Suppressor macrophage treated with lipopolysaccharide for 4 hours (primary cell): ENCODE measurements at regions not wholly inside any gene's neighbourhood (a gene's known extent, or its start where the extent isn't known, plus 50 kb on each side); places are given as distances from the start of the nearest gene placed in this dataset.
"Not testable (repeated sequence)": the region's sequence is repeated elsewhere in the genome, so short reads cannot be mapped to it uniquely, and the experiment has no call there.

Experiments used
- DNase-seq: peaks from one replicate; pipeline ENCODE4 v3.0.0-alpha.2; 2020

DNA sequence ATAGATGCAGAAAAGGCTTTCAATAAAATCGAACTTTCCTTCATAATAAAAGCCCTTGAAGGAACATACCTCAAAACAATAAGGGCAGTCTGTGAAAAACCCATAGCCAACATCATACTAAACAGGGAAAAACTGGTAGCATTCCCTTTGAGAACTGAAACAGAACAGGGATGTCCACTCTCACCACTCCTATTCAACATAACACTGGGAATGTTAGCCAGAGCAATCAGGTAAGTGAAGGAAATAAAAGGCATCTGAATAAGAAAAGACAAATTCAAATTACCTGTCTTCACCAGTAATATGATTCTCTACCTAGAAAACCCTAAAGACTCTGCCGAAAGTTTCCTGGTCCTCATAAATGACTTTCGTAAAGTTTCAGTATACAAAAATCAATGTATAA lies 861.0 kb upstream of the VRK2 start:
- no peak for DNase-seq

DNA sequence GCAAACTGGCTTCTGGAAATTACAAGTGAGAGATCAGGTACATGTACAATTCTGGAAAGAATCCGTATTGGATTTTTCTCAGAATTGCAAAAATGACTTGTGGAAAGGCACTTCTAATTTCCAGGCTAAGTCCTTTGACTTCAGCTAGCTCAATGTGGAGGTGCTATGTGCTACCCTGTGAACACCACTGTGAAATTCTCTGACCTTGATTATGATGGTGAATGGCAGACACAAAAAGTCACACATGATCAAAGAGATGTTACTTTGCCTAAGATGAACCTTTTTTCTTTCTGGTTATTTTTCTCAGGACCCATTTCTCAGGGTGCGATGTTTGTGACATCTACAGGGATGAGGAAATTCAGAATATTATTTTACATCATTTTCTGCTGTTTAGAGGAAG lies 856.6 kb upstream of the VRK2 start:
- DNase-seq: no peak

DNA sequence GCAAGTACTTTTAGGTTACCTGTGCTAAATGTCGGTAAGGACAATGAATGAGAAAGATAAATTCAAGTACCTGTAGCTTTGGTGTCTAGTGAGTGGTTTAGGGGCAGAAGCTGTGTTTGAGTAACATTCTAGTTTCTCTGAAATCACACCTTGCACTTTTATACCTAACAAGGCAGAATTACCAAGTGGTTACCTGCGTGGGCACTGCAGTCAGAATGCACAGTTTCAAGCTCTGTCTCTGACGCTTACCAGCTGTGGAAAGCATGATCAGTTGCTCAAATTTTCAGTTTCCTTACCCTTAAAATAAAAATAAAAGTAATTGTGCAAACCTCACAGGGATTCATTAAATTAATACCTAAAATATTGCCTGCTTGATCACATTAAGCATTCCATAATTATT lies 846.9 kb upstream of the VRK2 start:
- DNase-seq: no peak

DNA sequence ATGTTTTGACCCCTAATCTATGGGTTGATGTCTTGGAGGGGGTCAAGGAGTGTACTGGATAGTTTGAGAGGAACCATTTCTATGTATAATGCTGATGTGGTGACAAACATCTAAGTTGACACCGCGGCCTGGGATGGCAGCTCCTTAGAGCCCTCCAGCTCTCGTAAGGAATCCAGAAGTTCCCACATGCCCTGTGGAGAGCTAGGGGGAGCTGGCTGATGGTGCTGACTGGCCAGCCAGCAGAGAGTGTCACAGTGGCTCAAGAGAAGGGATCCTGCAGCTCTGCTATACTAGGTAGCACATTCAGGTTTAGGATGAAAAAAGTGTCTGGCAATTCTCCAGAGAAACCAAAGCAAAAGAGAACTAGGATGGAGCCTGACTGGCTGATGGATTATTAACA lies 842.2 kb upstream of the VRK2 start:
- no peak for DNase-seq

DNA sequence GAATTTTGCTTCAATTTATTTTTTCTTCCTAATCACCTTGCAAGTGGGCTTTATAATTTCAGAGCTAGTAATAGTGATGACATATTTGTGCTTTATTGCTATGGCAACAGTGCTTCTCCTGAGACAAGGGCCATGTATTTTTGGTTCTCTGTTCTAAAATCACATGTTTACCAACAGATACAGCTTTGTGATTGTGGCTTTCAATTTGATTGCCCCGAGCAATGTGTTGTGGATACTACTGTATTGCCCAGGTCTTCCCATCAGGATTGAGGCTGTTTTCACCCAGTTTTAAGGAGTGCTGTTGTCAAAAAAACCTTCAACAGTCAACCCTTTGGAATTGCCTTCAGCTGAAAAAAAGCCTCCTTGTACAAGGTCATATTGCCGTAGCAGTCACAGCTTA lies 841.4 kb upstream of the VRK2 start:
- no peak for DNase-seq

DNA sequence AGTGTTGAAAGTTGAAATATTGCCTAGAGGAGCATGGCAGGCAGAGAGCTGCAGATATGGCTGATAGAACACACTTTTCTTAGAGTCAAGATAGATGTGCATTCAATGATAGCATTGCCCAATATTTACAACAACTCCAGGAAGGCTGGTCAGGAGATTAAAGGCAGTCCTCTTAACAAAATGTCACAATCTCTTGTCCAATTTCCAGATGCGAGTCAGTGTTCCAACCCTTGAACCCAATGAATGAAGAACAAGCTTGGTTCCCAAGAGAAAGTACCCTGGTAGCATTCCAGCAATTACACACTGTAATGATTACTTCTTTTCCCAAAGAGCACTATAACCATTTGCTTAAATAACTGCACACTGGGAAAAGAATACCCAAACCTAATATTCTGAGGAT lies 839.4 kb upstream of the VRK2 start:
- no peak for DNase-seq

DNA sequence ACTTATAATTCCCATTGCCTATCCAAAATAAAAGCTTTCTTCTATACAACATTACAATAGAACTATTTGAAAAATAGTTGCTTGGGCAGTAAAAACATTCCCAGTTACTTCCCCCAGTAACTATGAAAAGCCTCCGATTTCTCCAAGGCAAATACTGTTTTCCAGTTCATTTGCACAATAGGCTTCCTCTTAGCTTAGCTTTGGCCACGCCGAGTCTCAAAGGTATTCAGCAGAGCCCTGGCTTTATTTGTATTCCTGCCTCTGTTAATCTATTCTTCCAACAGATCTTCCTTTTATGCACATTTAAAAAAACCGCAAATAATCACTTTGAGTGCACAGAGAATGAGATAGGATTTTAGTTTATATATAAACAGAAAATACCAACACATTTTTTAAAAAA lies 836.8 kb upstream of the VRK2 start:
- no peak for DNase-seq

DNA sequence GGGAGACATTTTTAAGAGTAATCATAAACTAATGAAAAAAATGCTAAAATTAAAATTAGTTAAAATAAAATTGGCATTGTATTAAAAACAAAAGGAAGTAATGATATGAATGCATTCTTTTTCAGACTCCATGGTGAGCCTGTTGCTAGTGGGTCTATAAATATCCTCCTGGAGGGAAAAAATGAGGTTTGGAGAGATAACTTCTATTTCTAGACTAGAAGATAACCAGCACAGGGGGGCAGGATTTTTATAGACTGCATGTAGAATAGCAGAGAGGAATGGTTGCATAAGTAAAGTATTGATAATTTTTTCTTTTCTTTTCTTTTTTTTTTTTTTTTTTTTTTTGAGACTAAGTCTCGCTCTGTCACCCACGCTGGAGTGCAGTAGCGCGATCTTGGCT lies 835.8 kb upstream of the VRK2 start:
- DNase-seq: no peak

DNA sequence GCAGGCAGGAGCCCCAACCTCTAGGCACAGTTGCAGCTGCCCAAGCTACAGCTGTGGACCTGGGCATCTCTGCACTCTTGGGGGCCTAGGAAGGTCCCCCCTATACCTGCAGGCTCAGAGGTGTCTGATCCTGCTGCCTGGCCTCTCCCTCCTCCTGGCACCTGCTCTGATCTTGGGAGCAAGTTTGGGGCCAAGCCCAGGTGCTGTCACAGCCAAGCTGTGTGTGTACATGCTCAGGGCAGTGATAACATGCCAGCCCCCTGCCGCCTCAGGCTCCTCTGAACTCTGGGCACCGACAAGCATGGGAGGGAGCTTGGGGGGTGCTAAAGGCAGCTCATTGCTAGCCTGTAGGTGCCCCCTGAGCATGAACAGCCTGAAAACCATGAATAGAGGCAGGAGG lies 829.6 kb upstream of the VRK2 start:
- DNase-seq: no peak

DNA sequence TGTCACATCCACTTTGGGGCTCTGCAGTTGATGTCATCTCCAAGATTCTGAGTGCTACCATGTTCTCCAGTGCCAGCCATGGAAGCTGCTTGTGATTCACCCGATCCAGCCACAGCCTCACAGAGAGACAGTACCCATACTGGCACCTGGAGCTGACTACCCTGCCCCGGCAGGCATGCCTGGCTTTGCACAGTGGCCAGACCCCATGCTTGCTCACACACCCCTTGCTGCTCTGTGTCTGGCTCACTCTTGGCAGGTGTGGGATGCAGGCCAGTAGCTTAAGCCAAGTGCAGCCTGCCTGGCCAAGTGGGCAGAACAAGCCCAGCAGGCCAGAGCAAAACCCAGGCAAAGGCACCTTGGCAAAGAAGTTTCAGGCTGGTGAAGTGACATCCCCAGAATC lies 828.4 kb upstream of the VRK2 start:
- no peak for DNase-seq

DNA sequence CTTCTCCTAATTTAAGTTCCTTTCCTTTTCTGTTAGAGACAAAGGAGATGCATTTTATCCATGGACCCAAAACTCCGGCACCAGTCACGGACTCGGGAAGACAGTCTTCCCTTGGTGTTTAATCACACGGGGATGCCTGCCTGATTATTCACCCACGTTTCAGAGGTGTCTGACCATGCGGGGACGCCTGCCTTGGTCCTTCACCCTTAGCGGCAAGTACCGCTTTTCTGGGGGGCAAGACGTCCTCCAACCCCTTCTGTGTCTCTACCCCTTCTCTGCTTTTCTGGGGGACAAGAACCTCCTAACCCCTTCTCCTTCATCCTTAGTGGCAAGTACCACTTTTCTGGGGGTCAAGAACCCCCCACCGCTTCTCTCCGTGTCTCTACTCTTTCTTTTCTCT lies 816.9 kb upstream of the VRK2 start:
- DNase-seq: not testable (repeated sequence)

DNA sequence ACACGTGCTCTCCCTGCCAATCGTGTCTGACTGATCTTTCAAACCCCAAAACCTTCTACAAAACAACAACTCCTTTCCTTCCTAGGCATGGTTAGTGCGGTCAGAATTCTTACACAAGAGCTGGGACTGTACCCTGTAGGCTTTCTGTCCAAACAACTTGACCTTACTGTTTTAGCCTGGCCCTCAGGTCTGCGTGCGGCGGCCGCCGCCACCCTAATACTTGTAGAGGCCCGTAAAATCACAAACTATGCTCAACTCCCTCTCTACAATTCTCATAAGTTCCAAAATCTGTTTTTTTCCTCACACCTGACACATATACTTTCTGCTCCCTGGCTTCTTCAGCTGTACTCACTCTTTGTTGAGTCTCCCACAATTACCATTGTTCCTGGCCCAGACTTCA lies 814.3 kb upstream of the VRK2 start:
- not testable (repeated sequence) for DNase-seq

DNA sequence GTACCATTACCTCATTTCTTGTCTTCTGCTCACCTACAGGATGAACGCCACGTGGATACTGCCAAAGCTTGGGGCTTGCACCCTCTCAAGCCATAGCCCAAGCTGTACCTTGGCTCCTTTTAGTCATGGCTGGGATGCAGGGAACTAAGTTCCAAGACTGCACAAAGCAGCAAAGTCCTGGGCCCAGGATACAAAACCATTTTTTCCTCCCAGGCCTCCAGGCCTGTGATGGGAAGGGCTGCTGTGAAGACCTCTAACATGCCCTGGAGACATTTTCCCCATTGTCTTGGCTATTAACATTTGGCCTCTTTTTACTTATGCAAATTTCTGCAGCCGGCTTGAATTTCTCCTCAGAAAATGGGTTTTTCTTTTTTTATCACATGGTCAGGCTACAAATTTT lies 795.1 kb upstream of the VRK2 start:
- DNase-seq: not testable (repeated sequence)

DNA sequence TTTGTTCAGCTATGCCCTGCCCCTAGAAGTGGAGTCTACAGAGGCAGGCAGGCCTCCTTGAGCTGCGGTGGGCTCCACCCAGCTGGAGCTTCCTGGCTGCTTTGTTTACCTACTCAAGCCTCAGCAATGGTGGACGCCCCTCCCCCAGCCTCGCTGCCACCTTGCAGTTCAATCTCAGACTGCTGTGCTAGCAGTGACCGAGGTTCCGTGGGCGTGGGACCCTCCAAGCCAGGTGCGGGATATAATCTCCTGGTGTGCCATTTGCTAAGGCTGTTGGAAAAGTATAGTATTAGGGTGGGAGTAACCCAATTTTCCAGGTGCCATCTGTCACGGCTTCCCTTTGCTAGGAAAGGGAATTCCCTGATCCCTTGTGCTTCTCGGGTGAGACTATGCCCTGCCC lies 770.2 kb upstream of the VRK2 start:
- not testable (repeated sequence) for DNase-seq

DNA sequence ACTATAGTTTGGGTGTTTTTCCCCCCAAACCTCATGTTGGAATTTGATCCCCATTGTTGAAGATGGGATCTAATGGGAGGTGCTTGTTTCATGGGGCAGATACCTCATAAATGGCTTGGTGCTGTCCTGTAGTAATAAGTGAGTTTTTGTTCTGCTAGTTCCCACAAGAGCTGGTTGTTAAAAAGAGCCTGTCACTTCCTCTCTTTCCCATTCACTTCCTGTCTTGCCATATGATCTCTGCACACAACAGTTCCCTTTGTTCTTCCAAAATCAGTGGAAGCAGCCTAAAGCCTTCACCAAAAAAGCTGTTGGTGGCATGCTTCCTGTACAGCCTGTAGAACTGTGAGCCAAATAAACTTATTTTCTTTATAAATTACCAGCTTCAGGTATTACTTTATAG lies 768.2 kb upstream of the VRK2 start:
- no peak for DNase-seq

DNA sequence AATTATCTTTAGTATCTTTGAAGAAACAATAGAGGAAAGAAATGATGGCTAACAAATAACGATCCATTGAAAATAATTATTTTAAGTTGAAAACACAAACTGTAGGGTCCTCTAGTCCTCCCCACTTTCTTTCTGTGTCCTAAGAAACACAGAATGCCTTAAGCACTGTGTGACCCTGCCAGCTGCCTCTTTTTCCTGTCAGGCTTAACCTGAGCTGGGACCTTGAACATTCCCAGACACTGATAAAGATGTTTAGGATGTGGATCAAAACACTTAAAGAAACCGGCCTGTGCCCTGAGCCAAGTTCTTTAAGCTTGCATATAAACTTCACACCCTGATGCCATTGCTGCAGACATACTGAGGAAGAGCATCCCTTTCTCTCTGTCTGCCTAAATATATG lies 755.4 kb upstream of the VRK2 start:
- DNase-seq: no peak

DNA sequence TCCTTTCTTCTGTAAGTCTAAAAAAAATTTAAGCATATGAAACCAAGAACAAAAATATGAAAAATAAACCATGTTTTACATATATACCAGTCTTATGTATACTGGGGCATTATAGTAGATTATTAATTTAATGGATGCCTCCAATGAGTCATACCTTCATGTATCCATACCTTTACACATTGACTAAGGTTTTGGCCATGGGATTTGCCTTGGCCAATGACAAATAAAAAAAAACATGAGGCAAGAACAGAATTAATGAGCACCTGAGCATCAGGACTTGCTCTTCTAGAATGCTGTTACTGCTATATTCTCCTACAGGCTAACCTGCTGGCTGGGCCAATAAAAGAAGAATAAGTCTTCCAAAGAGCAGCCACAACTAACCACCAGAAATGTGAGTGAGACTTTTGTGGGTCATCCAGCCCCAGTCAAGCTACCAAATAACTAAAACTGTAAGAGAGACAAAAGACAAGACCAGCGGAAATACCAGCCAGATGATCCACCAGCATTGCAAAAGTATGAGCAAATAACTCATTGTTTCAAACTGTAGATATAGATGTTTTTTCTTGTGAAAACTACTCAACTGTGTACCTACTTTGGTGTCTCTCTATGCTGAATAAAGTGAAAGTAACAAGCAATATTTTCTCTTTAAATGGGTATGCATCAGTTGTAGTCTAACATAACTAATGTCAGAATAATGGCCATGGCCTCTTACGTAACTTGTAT lies 749.6 kb upstream of the VRK2 start:
- DNase-seq: no peak

DNA sequence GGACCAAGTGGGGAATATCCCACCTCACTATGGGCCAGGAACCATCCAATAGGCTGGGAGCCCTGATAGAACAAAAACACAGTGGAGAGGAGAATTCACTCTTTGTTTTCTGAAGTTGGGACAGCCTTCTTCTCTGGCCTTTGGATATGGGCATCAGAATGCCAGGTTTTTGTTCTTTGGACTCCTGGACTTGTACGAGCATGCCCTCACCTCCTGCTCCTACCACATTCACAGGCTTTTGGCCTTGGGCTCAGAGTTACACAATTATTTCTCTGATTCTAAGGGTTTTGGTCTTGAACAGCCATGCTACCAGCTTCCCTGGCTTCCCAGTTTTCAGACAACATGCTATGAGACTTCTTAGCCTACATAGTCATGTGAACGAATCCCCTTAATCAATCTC lies 732.9 kb upstream of the VRK2 start:
- no peak for DNase-seq

DNA sequence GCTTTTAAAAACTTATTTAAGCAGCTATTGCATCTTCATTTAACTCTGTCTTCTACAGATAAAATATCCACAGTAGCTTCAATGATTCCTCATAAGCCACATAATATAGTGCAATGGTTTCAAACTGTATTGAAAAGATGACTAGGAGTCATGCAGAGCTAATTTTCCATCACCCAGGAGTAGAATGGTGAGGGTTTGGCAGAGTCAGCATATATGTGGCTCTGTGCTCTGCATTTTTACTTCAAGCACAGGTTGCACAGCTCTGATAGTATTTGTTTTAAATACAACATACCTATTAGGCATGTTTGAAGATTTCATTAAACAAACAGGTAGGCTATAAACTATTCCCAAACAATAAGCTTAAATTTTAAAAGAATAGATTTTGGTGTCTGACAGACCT lies 731.9 kb upstream of the VRK2 start:
- DNase-seq: no peak

DNA sequence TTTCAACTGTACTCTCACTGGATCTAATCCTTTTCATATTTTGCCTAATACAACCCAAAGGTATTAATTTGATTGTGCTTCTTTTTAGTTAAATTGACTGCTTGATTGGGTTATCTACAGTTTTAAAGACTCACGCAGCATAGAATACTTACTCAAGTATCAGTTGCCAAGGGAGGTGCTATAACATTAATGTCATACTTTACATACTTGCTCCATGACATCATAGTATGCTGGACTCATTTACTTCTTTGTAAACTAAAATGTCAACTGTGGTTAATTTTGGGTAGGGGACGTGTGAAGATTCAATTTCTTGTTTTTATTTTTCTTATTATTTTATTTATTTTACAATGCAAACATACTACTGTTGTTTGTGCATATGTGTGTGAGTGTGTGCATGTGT lies 716.2 kb upstream of the VRK2 start:
- DNase-seq: no peak

DNA sequence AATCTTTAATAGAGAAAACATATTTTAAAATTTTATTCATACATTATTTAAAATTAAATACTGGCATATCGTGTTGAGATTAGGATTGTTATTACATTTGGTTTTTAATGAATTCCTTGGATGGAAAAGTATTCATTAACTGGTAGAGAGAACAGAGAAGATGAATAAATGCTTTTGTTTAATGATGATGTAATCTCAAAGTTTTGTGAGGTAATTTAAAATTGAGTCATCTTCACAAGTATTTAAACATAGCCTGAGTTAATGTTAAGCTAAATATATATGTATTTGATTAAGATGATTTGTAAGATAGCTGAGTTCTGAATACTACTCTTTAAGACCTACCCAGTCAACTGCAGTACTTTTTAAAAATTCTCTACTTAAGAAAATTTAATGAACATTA lies 713.4 kb upstream of the VRK2 start:
- DNase-seq: no peak

DNA sequence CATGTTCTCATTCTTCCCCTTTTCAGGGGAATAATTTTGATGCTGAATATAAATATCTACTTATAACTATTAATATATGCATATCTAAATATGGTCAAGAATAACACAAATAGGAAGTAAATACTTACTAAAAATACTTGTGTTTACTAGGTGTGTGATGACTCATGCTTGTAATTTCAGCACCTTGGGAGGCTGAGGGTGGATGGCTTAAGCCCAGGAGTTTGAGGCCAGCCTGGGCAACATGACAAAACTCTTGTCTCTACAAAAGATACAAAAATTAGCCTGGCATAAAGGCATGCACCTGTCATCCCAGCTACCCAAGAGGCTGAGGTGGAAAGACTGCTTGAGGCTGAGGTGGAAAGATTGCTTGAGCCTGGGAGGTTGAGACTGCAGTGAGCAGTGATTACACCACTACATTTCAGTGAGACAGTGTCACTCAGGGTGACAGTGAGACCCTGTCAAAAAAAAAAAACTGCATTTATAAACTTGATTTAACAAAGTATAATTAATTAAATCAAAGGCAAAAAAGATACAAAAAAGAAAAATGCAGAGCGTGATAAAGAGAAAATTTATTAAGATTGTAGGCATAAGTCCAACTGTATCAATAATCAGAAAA lies 703.1 kb upstream of the VRK2 start:
- DNase-seq: no peak

DNA sequence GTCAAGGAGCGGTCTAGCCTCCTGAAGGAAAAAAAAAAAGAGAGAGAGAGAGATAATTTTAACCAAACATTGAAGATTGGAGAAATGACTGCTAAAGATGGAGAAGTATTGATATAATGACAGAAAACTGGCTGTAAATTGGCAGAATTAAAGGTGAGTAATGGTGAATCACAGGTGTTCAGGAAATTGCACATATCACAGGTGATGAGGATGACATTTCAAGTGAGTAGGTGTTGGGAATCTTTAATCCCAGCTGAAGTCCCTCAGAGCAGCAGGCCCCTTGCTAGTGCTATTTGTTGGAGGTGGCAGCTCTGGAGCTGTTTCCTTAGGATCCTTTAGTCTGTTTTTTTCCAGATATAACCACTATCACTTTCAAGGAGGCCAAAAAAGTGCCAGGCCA lies 678.4 kb upstream of the VRK2 start:
- DNase-seq: no peak

DNA sequence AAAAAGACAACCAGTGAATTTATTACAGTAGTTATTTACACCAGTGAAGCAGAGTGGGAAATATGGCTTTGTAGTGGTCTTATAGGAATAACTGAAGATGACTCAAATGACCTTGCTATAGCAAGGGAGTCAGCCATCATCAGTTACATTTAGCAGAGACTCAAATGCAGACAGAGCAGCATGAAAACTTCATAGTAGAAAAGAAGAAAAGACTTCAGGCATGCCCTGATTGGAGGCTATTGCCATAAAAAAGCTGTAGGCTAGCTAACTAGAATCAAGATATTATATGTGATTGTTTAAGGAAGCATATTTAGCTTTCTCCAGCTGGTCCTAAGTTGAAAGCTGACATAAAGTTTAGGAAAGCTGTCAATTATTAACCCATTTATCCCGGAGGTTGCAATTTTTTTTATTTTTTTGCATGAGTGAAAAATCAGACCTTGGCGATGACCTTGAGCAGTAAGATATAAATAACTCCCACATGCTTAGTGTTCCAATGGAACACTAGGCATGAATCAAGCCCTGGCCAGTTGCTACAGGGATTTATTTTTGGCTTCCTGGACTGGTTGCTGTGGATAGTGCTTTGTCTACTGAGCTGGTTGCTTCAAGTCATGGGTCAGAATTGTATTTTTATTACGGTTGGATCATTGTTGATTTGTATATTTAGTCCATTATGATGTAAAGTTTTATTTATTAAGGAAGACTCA lies 675.6 kb upstream of the VRK2 start:
- DNase-seq: no peak
